ENCODE measurements at regions not wholly inside any gene's neighbourhood (a gene's known extent, or its start where the extent isn't known, plus 50 kb on each side); places are given as distances from the start of the nearest gene placed in this dataset.

DNA sequence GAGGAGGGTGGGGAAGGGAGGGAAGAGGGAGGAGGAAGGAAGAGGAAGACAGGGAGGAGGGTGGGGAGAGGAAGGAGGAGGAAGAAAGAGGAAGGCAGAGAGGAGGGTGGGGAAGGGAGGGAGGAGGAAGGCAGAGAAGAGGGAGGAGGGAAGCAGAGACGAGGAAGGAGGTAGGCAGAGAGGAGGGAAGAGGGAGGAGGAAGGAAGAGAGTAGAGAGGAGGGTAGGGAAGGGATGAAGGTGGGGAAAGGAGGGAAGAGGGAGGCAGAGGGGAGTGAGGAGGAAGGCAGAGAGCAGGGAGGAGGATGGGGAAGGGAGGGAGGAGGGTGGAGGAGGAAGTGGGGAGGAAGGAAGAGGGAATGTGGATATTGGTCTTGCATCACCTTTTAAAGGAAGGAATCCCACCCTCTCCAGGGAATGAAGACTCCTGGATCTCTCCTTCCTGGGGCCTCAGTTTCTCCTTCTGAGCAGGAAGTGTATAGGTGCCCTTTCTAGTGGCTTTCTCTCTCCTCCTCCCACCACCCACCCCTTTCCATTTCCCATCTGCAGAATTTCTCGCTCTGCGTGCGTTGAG is 188.9 kb upstream of the ZNF618 start:
- H3K4me3 ChIP-seq (ENCODE audit: low read depth, low read length), result no peak overlapping the region
- no peak for DNase-seq (ENCODE audit: low read depth)
- TF ChIP-seq, protein P1, sequence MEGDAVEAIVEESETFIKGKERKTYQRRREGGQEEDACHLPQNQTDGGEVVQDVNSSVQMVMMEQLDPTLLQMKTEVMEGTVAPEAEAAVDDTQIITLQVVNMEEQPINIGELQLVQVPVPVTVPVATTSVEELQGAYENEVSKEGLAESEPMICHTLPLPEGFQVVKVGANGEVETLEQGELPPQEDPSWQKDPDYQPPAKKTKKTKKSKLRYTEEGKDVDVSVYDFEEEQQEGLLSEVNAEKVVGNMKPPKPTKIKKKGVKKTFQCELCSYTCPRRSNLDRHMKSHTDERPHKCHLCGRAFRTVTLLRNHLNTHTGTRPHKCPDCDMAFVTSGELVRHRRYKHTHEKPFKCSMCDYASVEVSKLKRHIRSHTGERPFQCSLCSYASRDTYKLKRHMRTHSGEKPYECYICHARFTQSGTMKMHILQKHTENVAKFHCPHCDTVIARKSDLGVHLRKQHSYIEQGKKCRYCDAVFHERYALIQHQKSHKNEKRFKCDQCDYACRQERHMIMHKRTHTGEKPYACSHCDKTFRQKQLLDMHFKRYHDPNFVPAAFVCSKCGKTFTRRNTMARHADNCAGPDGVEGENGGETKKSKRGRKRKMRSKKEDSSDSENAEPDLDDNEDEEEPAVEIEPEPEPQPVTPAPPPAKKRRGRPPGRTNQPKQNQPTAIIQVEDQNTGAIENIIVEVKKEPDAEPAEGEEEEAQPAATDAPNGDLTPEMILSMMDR (conservative IDR thresholded peaks at IDR 0.05; ENCODE audit: low read depth, low read length), result no peak

DNA sequence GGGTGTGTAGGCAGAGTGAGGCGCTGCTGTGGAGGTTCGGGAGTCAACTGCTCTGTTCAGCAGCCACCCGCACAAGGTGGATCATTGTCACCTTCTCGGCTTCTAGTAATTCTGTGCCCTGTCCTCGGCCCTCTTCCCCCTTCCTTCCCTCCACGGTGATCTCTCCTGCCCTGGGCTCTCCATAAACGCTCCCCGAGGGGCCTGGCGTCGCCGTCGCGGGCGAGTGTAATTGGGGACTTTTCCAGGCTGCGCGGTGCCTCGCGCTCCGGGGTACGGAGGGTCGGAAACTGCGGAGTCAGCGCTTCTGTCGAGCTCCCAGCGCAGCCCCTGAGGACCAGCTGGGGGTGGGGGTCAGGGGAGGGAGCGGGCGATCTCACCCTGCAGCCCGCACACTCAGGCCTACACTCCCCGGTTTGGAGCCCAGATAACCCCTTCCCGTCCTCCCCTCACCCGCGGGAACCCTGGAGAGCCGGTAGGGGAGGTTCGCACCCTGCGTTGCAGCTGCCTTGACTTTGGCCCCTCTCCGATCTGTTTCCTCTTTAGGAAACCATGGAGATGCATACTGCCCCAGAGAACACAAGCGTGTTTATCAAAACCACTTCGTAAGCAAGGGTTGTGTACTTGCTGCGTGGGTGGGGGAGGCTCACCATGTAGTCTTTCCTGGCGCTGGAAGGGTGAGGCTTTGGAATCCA is 188.3 kb upstream of the ZNF618 start:
- no peak overlapping the region for H3K4me3 ChIP-seq (ENCODE audit: low read depth, low read length)
- no peak for DNase-seq (ENCODE audit: low read depth)
- TF ChIP-seq, protein P1 (conservative IDR thresholded peaks at IDR 0.05; ENCODE audit: low read depth, low read length), result no peak

DNA sequence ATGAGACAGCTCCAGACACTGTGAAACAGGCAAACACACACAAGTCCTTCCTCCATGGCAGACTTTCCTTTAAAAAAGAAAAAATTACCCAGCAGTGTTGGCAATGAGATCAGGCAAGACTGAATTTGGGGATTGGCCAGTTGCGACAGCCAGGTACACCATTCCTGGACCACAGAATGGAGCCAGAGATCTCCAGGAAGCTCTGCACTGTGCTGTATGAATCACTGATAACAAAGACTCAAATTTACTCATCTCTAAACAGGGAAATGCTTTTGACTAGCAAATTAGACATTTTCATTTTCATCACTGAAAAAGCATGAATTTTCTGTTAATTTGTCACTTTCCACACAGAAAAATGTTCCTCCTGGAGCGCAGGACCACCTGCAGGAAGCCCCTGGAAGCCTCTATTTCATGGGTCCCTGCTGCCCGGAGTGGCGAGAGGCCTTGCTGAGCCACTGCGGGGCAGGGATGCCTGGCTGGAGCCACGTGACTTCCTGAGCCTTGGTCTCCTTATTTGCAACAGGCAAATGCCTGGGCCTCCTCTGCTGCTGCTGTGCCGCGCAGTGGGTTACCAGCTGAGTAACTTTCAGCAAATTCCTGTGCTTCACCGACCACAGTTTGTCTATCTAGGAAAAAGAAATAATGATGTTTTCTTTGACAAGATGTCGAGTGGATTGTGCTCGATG is 185.9 kb upstream of the ZNF618 start:
- no peak for DNase-seq (ENCODE audit: low read depth)
- no peak overlapping the region for H3K4me3 ChIP-seq (ENCODE audit: low read depth, low read length)
- TF ChIP-seq, protein P1 (conservative IDR thresholded peaks at IDR 0.05; ENCODE audit: low read depth, low read length), result no peak

DNA sequence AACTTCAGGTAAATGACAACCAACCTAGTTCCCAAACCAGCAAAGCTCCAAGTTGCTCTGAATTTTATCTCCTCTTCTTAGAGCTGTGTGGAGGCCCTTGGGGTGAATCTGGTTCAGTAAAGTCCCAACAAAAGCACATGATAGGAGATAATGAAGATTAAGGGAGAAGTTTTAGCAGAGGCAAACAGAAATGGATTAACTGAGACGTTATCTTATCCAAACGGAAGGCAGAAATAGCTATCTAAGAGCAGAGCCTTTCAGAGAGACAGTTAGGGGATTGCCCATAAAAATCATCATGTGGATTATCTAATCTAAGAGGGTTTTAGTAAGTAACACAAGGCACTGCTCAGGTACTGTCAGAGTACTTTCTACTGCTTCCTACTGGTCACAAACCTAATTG is 183.9 kb upstream of the ZNF618 start:
- no peak for DNase-seq (ENCODE audit: low read depth)
- TF ChIP-seq, protein P1 (conservative IDR thresholded peaks at IDR 0.05; ENCODE audit: low read depth, low read length), result no peak
- no peak overlapping the region for H3K4me3 ChIP-seq (ENCODE audit: low read depth, low read length)

DNA sequence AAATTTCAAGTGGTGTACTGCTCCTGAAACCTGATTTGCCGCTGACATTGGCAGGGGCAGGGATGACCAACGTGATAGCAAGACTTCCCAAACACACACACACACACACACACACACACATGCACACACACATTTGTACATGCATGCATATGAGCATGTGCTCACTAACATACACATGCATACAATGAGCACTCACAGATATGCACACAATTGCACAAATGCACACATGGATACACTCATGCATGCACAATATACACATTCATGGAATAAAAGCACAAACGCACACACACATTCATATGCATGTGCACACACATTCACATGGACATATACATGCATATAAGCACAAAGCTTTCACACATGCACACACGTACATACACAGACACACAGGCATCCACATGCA is 181.2 kb upstream of the ZNF618 start:
- H3K4me3 ChIP-seq (ENCODE audit: low read depth, low read length), result no peak overlapping the region
- TF ChIP-seq, protein P1 (conservative IDR thresholded peaks at IDR 0.05; ENCODE audit: low read depth, low read length), result no peak
- no peak for DNase-seq (ENCODE audit: low read depth)

DNA sequence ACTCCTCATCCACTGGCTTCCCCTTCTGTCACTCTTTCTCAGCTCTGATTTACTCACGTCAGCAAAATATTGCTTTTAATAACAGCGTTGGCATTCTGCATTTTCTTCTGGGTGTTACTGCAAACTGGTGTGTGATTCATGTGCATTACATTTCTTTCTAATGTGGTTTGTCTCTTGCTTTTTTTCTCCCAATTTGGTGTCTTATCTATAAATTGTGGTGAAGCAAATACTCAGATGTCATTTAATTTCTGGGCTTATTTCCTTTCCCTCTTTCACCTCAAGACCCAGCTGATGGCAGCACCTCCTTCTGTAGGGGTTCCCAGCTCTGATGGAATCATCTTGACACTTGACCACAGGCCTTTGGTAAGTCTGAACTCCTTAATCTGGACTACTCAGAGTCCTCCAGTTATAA is 180.7 kb upstream of the ZNF618 start:
- TF ChIP-seq, protein P1 (conservative IDR thresholded peaks at IDR 0.05; ENCODE audit: low read depth, low read length), result no peak
- DNase-seq (ENCODE audit: low read depth), result no peak

More for the DNA sequence above, 180.7 kb upstream of the ZNF618 start:
- no peak overlapping the region for H3K4me3 ChIP-seq (ENCODE audit: low read depth, low read length)

Data from epithelial cell of proximal tubule (primary cell).